ENCODE measurements at regions not wholly inside any gene's neighbourhood (a gene's known extent, or its start where the extent isn't known, plus 50 kb on each side); places are given as distances from the start of the nearest gene placed in this dataset.

- no peak overlapping the region for H2AFZ ChIP-seq (ENCODE audit: low read depth, low read length)
- no peak overlapping the region for H3K9ac ChIP-seq (ENCODE audit: low read length)
- no peak overlapping the region for H3K27ac ChIP-seq (ENCODE audit: low read length)
- H3K36me3 ChIP-seq (replicated peaks; ENCODE audit: low read depth, low read length): no peaks in the 10 kb centered on the region
- no peaks in the 10 kb centered on the region for H4K20me1 ChIP-seq (ENCODE audit: insufficient read depth, low read length)
- TF ChIP-seq, protein P1, sequence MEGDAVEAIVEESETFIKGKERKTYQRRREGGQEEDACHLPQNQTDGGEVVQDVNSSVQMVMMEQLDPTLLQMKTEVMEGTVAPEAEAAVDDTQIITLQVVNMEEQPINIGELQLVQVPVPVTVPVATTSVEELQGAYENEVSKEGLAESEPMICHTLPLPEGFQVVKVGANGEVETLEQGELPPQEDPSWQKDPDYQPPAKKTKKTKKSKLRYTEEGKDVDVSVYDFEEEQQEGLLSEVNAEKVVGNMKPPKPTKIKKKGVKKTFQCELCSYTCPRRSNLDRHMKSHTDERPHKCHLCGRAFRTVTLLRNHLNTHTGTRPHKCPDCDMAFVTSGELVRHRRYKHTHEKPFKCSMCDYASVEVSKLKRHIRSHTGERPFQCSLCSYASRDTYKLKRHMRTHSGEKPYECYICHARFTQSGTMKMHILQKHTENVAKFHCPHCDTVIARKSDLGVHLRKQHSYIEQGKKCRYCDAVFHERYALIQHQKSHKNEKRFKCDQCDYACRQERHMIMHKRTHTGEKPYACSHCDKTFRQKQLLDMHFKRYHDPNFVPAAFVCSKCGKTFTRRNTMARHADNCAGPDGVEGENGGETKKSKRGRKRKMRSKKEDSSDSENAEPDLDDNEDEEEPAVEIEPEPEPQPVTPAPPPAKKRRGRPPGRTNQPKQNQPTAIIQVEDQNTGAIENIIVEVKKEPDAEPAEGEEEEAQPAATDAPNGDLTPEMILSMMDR (IDR thresholded peaks at IDR 0.05; ENCODE audit: low read depth, low read length): no peak
- no peak for TF ChIP-seq EZH2phosphoT487 (IDR thresholded peaks at IDR 0.05; ENCODE audit: low read depth)
- H3K4me2 ChIP-seq (ENCODE audit: low read length): no peak overlapping the region
- no peak overlapping the region for H3K4me3 ChIP-seq (ENCODE audit: low read length)
- no peaks in the 10 kb centered on the region for H3K27me3 ChIP-seq (ENCODE audit: low read depth, low read length)
- H3K4me1 ChIP-seq (ENCODE audit: low read length): no peaks in the 10 kb centered on the region
- no peaks in the 10 kb centered on the region for H3K9me3 ChIP-seq (ENCODE audit: insufficient read depth, low read length)
- no peaks in the 10 kb centered on the region for H3K79me2 ChIP-seq (ENCODE audit: low read length)
Observed at GRCh38 chr6:8193541-8193940, 91.2 kb upstream of the EEF1E1 start.

DNA sequence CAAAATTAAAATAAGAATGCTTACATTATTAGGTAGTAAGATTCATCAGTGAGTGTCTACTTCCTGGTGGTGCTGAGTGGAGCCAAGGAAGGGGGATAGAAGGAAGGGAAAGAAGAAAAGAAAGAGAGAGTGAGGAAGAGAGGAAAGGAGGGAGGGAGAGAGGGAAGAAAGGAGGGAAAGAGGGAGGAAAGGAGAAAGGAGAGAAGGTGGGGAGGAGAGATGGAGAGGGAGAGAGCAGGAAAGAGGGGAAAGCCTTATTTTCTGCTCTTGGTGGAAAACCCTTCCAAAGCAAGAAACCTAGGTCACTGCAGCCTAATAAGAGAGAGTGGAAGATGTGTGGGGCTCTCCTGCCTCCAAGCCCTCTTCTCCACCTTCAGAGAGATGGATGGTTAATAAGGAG lies 90.2 kb upstream of the EEF1E1 start:
- no peaks in the 10 kb centered on the region for H3K9me3 ChIP-seq (ENCODE audit: insufficient read depth, low read length)
- no peak overlapping the region for H3K27ac ChIP-seq (ENCODE audit: low read length)
- no peak overlapping the region for H3K4me2 ChIP-seq (ENCODE audit: low read length)
- no peak for TF ChIP-seq EZH2phosphoT487 (IDR thresholded peaks at IDR 0.05; ENCODE audit: low read depth)
- TF ChIP-seq, protein P1 (IDR thresholded peaks at IDR 0.05; ENCODE audit: low read depth, low read length): no peak
- H3K9ac ChIP-seq (ENCODE audit: low read length): no peak overlapping the region
- H3K27me3 ChIP-seq (ENCODE audit: low read depth, low read length): no peaks in the 10 kb centered on the region
- no peaks in the 10 kb centered on the region for H3K4me1 ChIP-seq (ENCODE audit: low read length)
- H4K20me1 ChIP-seq (ENCODE audit: insufficient read depth, low read length): no peaks in the 10 kb centered on the region
- H3K36me3 ChIP-seq (replicated peaks; ENCODE audit: low read depth, low read length): no peaks in the 10 kb centered on the region
- H2AFZ ChIP-seq (ENCODE audit: low read depth, low read length): no peak overlapping the region
- no peak overlapping the region for H3K4me3 ChIP-seq (ENCODE audit: low read length)
- no peaks in the 10 kb centered on the region for H3K79me2 ChIP-seq (ENCODE audit: low read length)

DNA sequence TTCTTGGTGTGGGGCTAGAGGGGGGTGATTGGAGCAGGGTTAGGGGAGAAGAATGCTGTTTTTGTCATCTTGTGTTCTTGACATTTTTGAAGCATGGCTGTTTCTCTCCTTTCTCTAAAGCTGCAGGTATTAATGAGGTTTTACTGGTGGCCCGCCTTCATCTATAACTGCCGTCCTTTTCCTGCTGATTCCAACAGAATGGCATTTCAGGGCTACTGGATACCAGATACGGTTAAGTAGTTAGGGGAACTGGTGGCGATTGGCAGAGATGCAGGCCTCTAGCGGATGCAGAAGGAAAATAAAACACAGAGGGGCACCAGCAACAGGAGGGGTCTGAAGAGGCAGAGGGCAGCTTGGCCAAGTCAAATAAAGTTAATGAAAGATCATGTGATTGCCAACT lies 89.7 kb upstream of the EEF1E1 start:
- Histone ChIP-seq H3K27ac (ENCODE audit: low read length) (no peak overlapping the region), H2AFZ (ENCODE audit: low read depth, low read length) (no peak overlapping the region), H3K4me3 (ENCODE audit: low read length) (no peak overlapping the region), H3K79me2 (ENCODE audit: low read length) (no peaks in the 10 kb centered on the region), H3K4me1 (ENCODE audit: low read length) (no peaks in the 10 kb centered on the region), H3K27me3 (ENCODE audit: low read depth, low read length) (no peaks in the 10 kb centered on the region), H3K36me3 (replicated peaks; ENCODE audit: low read depth, low read length) (no peaks in the 10 kb centered on the region), H3K9me3 (ENCODE audit: insufficient read depth, low read length) (no peaks in the 10 kb centered on the region), H3K9ac (ENCODE audit: low read length) (no peak overlapping the region), H4K20me1 (ENCODE audit: insufficient read depth, low read length) (no peaks in the 10 kb centered on the region), H3K4me2 (ENCODE audit: low read length) (no peak overlapping the region)
- TF ChIP-seq, protein P1 (IDR thresholded peaks at IDR 0.05; ENCODE audit: low read depth, low read length): no peak
- TF ChIP-seq EZH2phosphoT487 (IDR thresholded peaks at IDR 0.05; ENCODE audit: low read depth): no peak

- H3K9ac ChIP-seq (ENCODE audit: low read length): no peak overlapping the region
- no peaks in the 10 kb centered on the region for H4K20me1 ChIP-seq (ENCODE audit: insufficient read depth, low read length)
- no peak overlapping the region for H3K4me2 ChIP-seq (ENCODE audit: low read length)
- no peak overlapping the region for H3K27ac ChIP-seq (ENCODE audit: low read length)
- no peaks in the 10 kb centered on the region for H3K9me3 ChIP-seq (ENCODE audit: insufficient read depth, low read length)
- no peaks in the 10 kb centered on the region for H3K27me3 ChIP-seq (ENCODE audit: low read depth, low read length)
- H3K4me1 ChIP-seq (ENCODE audit: low read length): no peaks in the 10 kb centered on the region
- H3K4me3 ChIP-seq (ENCODE audit: low read length): no peak overlapping the region
- no peak overlapping the region for H2AFZ ChIP-seq (ENCODE audit: low read depth, low read length)
- no peaks in the 10 kb centered on the region for H3K36me3 ChIP-seq (replicated peaks; ENCODE audit: low read depth, low read length)
- no peaks in the 10 kb centered on the region for H3K79me2 ChIP-seq (ENCODE audit: low read length)
- TF ChIP-seq, protein P1 (IDR thresholded peaks at IDR 0.05; ENCODE audit: low read depth, low read length): no peak
- TF ChIP-seq EZH2phosphoT487 (IDR thresholded peaks at IDR 0.05; ENCODE audit: low read depth): no peak
Observed at GRCh38 chr6:8191629-8192028, 89.3 kb upstream of the EEF1E1 start.

Measured in OCI-LY3 (cell line).